ENCODE measurements at regions not wholly inside any gene's neighbourhood (a gene's known extent, or its start where the extent isn't known, plus 50 kb on each side); places are given as distances from the start of the nearest gene placed in this dataset.

DNA sequence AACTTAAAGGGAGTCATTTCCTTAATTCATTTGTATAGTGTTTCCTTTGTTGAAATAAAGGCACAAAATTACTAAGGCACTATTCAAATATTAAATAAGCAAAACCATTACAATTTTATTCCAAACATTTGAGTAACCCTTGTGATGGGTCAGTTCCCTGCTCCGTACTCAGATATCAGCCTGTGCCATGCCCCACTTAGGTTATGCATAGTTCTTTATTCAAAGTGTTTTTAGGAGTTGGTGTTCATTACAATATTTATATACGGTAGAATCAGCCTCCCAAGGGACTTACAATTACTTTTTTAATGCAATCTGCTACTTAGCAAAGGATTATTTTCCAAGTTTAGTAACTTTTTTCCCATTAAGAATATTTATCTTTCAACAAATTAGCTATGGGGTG lies 119.3 kb upstream of the SEMA3D start:
- H3K9me3 ChIP-seq = no peaks in the 10 kb centered on the region
- TF ChIP-seq, protein P1, sequence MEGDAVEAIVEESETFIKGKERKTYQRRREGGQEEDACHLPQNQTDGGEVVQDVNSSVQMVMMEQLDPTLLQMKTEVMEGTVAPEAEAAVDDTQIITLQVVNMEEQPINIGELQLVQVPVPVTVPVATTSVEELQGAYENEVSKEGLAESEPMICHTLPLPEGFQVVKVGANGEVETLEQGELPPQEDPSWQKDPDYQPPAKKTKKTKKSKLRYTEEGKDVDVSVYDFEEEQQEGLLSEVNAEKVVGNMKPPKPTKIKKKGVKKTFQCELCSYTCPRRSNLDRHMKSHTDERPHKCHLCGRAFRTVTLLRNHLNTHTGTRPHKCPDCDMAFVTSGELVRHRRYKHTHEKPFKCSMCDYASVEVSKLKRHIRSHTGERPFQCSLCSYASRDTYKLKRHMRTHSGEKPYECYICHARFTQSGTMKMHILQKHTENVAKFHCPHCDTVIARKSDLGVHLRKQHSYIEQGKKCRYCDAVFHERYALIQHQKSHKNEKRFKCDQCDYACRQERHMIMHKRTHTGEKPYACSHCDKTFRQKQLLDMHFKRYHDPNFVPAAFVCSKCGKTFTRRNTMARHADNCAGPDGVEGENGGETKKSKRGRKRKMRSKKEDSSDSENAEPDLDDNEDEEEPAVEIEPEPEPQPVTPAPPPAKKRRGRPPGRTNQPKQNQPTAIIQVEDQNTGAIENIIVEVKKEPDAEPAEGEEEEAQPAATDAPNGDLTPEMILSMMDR (IDR thresholded peaks at IDR 0.05) = no peak
- TF ChIP-seq POLR2A (IDR thresholded peaks at IDR 0.05) = no peak
- H3K36me3 ChIP-seq = no peaks in the 10 kb centered on the region
- no peak overlapping the region for H3K4me3 ChIP-seq
- no peaks in the 10 kb centered on the region for H3K27me3 ChIP-seq
- 48 to 55% methylated on average over 2 of the region's 2 CpGs for WGBS, 2 donors
- no peak for DNase-seq
- H3K27ac ChIP-seq = no peak overlapping the region
- intact Hi-C loops (cut with DNase I) = no loop called here
- no peaks in the 10 kb centered on the region for H3K4me1 ChIP-seq

DNA sequence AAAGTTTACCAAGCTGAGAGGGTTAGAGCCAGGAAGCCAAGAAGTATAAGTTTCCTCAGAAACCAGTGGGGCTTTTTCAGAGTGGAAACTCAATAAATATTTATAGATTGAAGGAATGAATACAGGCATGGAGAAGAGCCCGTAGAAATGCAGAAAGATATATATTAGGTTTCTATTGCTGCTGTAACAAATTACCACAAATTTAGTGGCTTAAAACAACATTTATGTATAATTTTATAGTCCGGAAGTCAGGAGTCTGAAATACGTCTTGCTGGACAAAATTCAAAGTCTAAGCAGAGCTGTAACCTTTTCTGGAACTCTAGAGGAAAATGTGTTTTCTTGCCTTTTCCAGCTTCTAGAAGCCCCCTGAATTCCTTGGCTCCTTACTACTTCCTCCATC lies 107.3 kb upstream of the SEMA3D start:
- TF ChIP-seq POLR2A (IDR thresholded peaks at IDR 0.05) = no peak
- TF ChIP-seq, protein P1 (IDR thresholded peaks at IDR 0.05) = no peak
- no peak overlapping the region for H3K27ac ChIP-seq
- no peaks in the 10 kb centered on the region for H3K4me1 ChIP-seq
- WGBS, 2 donors = 66 to 85% methylated on average over 3 of the region's 3 CpGs
- no peak for DNase-seq
- H3K9me3 ChIP-seq = no peaks in the 10 kb centered on the region
- no peaks in the 10 kb centered on the region for H3K27me3 ChIP-seq
- H3K36me3 ChIP-seq = no peaks in the 10 kb centered on the region
- no peak overlapping the region for H3K4me3 ChIP-seq
- intact Hi-C loops (cut with DNase I) = no loop called here

DNA sequence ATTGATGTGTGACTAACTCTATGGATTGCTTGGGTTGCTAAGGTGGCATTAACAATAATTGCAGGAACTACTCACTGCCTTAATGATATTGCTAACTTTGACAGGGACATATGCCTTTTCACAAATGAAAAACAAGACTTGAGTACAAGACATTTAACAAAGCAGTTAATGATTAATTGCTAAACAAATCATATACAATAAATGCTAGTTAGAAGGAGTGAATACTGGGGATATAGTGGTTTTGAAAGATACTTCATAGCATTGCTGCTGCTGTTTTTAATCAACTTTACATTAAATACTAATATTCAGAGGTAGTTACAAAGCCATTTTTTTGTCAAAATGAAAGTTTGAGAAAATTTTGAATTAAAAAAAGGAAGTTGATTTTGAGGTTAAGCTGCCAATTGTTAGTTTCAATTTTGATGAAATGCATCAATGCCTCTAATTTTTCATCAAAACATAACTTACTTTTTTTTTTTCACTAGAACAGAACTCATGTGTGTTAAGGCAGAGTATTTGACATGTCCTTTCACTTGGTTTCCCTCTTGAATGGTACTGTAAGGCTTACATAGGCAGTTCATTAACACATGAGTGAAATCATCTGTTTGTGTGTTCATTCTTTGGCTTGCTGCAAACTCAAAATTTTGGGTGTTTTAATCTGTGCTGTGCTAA lies 106.2 kb upstream of the SEMA3D start:
- H3K4me3 ChIP-seq = no peak overlapping the region
- H3K9me3 ChIP-seq = no peaks in the 10 kb centered on the region
- TF ChIP-seq, protein P1 (IDR thresholded peaks at IDR 0.05) = no peak
- no peak for TF ChIP-seq POLR2A (IDR thresholded peaks at IDR 0.05)
- DNase-seq = no peak
- no peaks in the 10 kb centered on the region for H3K27me3 ChIP-seq
- intact Hi-C loops (cut with DNase I) = no loop called here
- H3K36me3 ChIP-seq = no peaks in the 10 kb centered on the region
- no peaks in the 10 kb centered on the region for H3K4me1 ChIP-seq
- H3K27ac ChIP-seq = no peak overlapping the region

DNA sequence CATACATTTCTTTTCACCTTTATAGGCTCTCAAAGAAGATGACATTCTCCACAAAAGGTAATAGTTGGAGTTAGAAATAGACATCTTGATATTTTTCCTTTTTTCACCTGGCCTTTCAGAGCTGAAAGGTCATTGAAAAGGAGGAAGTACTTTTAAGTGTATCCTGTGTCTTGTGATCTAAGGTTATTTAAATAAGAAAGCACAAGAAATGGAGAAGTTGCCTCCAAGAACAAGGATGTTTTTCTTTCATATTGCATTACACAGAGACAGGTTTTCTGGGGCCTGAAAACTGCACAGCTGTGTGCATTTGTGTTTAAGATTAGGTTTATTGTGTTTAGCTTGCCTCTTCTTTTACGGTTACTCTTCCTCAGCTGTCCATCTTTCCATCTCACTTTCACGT lies 103.4 kb upstream of the SEMA3D start:
- Histone ChIP-seq H3K27me3 (no peaks in the 10 kb centered on the region), H3K4me3 (no peak overlapping the region), H3K36me3 (no peaks in the 10 kb centered on the region), H3K9me3 (no peaks in the 10 kb centered on the region), H3K4me1 (no peaks in the 10 kb centered on the region), H3K27ac (no peak overlapping the region)
- intact Hi-C loops (cut with DNase I) = no loop called here
- TF ChIP-seq, protein P1 (IDR thresholded peaks at IDR 0.05) = no peak
- TF ChIP-seq POLR2A (IDR thresholded peaks at IDR 0.05) = no peak
- WGBS, 2 donors = 71 to 82% methylated on average over 2 of the region's 2 CpGs
- DNase-seq = no peak

DNA sequence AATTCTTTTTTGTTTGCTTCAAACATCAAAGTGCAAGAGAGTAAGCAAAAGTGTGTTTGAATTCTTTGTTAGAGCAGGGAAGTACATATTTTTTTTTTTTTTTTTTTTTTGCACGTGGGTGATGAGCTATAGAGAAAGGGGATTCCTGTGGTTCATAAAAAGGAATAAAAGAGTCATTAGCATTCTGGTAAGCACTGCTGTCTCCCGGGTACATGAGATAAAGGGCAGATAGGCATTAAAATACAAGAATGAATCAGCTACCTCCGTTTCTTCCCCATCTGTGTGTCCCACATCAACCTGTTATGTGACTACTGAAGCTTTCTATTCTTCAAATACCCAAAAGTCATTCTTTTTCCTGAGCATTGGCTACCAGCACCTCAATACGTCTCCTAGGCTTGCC lies 102.4 kb upstream of the SEMA3D start:
- Histone ChIP-seq H3K4me1 (no peaks in the 10 kb centered on the region), H3K27ac (no peak overlapping the region), H3K4me3 (no peak overlapping the region), H3K27me3 (no peaks in the 10 kb centered on the region), H3K9me3 (no peaks in the 10 kb centered on the region), H3K36me3 (no peaks in the 10 kb centered on the region)
- intact Hi-C loops (cut with DNase I) = no loop called here
- DNase-seq = no peak
- no peak for TF ChIP-seq POLR2A (IDR thresholded peaks at IDR 0.05)
- TF ChIP-seq, protein P1 (IDR thresholded peaks at IDR 0.05) = no peak
- WGBS, 2 donors = 37 to 58% methylated on average over 3 to 4 of the region's 4 CpGs

All from esophagus squamous epithelium (tissue), 5 donors.